K562 (cell line): ENCODE measurements at regions not wholly inside any gene's neighbourhood (a gene's known extent, or its start where the extent isn't known, plus 50 kb on each side); places are given as distances from the start of the nearest gene placed in this dataset.

Source experiments
- IRF2 ChIP-seq: sonication (generic); formaldehyde crosslinking; IDR thresholded peaks from 2 replicates; pipeline ENCODE4 v1.8.1; 2022; ENCODE audit warnings: mild to moderate bottlenecking, missing genetic modification reagents
- MYC ChIP-seq, 2 experiments: fragments of 250-450 bp in 1 of 2; sonication (Bioruptor Pico) in 1 of 2; IDR thresholded peaks; 2 replicates each; pipeline versions ENCODE4 v1.5.1 to v1.6.1; 2012 to 2021; ENCODE audit warnings: low read depth in 2 of 2, borderline replicate concordance in 1 of 2, improper control_type of control experiment in 1 of 2, low read length in 1 of 2, mild to moderate bottlenecking in 1 of 2, moderate library complexity in 1 of 2
- ZBTB8A ChIP-seq: fragments of 450-650 bp; IDR thresholded peaks from 2 replicates; pipeline ENCODE4 v1.6.1; 2018; ENCODE audit warnings: mild to moderate bottlenecking, moderate library complexity; ENCODE audit not compliant: partially characterized antibody
- ZNF586 ChIP-seq: fragments of 450-650 bp; formaldehyde crosslinking; conservative IDR thresholded peaks from 2 replicates; pipeline ENCODE4 v1.4.0; 2020; ENCODE audit warnings: mild to moderate bottlenecking, moderate library complexity
- TF ChIP-seq, protein P1 (sequence below), 2 experiments: fragments of 450-650 bp; formaldehyde crosslinking in 1 of 2; IDR thresholded peaks; 2 replicates each; pipeline versions ENCODE4 v1.4.0 to v1.6.1; 2014 to 2020; ENCODE audit warnings: mild to moderate bottlenecking in 2 of 2, borderline replicate concordance in 1 of 2, low read depth in 1 of 2
- TF ChIP-seq, protein P2 (sequence below): sonication (generic); formaldehyde crosslinking; IDR thresholded peaks from 2 replicates; pipeline ENCODE4 v1.8.0; 2022; ENCODE audit warnings: mild to moderate bottlenecking, missing genetic modification reagents

DNA sequence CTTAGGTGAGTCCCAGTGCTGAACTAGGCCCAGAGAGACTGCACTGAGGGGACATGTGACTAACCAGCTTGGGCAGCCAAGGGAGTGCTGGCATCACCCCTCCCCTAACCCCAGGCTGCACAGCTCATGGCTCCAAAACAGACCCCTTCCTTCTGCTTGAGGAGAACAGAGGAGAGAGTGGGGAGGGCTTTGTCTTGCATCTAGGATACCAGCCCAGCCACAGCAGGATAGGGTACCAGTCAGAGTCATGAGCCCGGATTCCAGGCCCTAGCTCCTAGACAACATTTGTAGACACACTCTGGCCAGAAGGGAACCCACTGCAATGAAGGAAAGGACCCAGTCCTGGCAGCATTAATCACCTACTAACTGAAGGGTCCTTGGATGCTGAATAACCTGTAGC, 49.9 kb upstream of the PLSCR4 start (continued):
- TF ChIP-seq, protein P1, sequence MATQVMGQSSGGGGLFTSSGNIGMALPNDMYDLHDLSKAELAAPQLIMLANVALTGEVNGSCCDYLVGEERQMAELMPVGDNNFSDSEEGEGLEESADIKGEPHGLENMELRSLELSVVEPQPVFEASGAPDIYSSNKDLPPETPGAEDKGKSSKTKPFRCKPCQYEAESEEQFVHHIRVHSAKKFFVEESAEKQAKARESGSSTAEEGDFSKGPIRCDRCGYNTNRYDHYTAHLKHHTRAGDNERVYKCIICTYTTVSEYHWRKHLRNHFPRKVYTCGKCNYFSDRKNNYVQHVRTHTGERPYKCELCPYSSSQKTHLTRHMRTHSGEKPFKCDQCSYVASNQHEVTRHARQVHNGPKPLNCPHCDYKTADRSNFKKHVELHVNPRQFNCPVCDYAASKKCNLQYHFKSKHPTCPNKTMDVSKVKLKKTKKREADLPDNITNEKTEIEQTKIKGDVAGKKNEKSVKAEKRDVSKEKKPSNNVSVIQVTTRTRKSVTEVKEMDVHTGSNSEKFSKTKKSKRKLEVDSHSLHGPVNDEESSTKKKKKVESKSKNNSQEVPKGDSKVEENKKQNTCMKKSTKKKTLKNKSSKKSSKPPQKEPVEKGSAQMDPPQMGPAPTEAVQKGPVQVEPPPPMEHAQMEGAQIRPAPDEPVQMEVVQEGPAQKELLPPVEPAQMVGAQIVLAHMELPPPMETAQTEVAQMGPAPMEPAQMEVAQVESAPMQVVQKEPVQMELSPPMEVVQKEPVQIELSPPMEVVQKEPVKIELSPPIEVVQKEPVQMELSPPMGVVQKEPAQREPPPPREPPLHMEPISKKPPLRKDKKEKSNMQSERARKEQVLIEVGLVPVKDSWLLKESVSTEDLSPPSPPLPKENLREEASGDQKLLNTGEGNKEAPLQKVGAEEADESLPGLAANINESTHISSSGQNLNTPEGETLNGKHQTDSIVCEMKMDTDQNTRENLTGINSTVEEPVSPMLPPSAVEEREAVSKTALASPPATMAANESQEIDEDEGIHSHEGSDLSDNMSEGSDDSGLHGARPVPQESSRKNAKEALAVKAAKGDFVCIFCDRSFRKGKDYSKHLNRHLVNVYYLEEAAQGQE (IDR thresholded peaks at IDR 0.05; ENCODE audit: borderline replicate concordance) = no peak
- TF ChIP-seq, protein P1 (CRISPR knock-in tag; IDR thresholded peaks at IDR 0.05; ENCODE audit: low read depth) = no peak
- TF ChIP-seq, protein P2, sequence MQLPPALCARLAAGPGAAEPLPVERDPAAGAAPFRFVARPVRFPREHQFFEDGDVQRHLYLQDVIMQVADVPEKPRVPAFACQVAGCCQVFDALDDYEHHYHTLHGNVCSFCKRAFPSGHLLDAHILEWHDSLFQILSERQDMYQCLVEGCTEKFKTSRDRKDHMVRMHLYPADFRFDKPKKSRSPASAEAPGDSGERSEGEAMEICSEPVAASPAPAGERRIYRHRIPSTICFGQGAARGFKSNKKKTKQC = no peak
- TF ChIP-seq IRF2 (CRISPR knock-in tag) (no peak), ZBTB8A (no peak), ZNF586 (CRISPR knock-in tag) (no peak), MYC (IDR thresholded peaks at IDR 0.05; ENCODE audit: low read depth, low read length) (no peak), MYC (CRISPR knock-in tag; IDR thresholded peaks at IDR 0.05; ENCODE audit: borderline replicate concordance, low read depth) (no peak)
